Stimulated activated naive B cell treated with anti-CD40 and anti-IgM and Interleukin-4, amounts not matched to agents 10 μg/mL and 1 μg/mL and 100 μg/mL, for 72 hours (primary cell): ENCODE measurements at regions not wholly inside any gene's neighbourhood (a gene's known extent, or its start where the extent isn't known, plus 50 kb on each side); places are given as distances from the start of the nearest gene placed in this dataset.
A peak's percentile ranks its signal among the peaks of the same experiment; 100 is the strongest.

Experiments used
- ATAC-seq, 2 donors: fragments of 150-1000 bp; cut with Tn5 transposase; replicated peaks; 2 replicates each; pipeline ENCODE4 v1.10.0; 2021; ENCODE audit warnings: moderate library complexity in 1 of 2
- DNase-seq: peaks from one replicate; pipeline ENCODE4 v3.0.0; 2021
- H3K27ac Mint-ChIP-seq: one replicate; pipeline ENCODE4 v1.8.0; 2022; ENCODE audit warnings: mild to moderate bottlenecking, mixed read lengths
- H3K27me3 Mint-ChIP-seq, 2 donors: one replicate each; pipeline ENCODE4 v1.8.0; 2022; ENCODE audit warnings: mixed read lengths in 2 of 2
- H3K36me3 Mint-ChIP-seq, 2 donors: one replicate each; pipeline ENCODE4 v1.8.0; 2022; ENCODE audit warnings: mixed read lengths in 2 of 2, mild to moderate bottlenecking in 1 of 2
- H3K4me1 Mint-ChIP-seq, 2 donors: one replicate each; pipeline ENCODE4 v1.8.0; 2022; ENCODE audit warnings: mixed read lengths in 2 of 2, mild to moderate bottlenecking in 1 of 2
- H3K4me3 Mint-ChIP-seq, 2 donors: one replicate each; pipeline ENCODE4 v1.8.0; 2022; ENCODE audit warnings: mild to moderate bottlenecking in 2 of 2, mixed read lengths in 2 of 2, moderate library complexity in 1 of 2
- H3K9me3 Mint-ChIP-seq, 2 donors: one replicate each; pipeline ENCODE4 v1.8.0; 2022; ENCODE audit warnings: mixed read lengths in 2 of 2, mild to moderate bottlenecking in 1 of 2

GRCh38 chr21:31489014-31489413, 145.0 kb upstream of the TIAM1 start:
- H3K9me3 Mint-ChIP-seq = peaks cover 17 to 18% of the 10 kb centered on the region in 2 donors
- H3K4me1 Mint-ChIP-seq = no peaks in the 10 kb centered on the region
- no peaks in the 10 kb centered on the region for H3K27me3 Mint-ChIP-seq
- ATAC-seq = no peak
- H3K36me3 Mint-ChIP-seq = peaks cover 0 to 7% of the 10 kb centered on the region in 2 donors
- no peak overlapping the region for H3K4me3 Mint-ChIP-seq
- no peak overlapping the region for H3K27ac Mint-ChIP-seq
- no peak for DNase-seq

GRCh38 chr21:31484219-31484618, 140.2 kb upstream of the TIAM1 start:
- Mint-ChIP-seq H3K27ac (no peak overlapping the region), H3K36me3 (peaks cover 3 to 11% of the 10 kb centered on the region in 2 donors), H3K4me3 (no peak overlapping the region), H3K27me3 (no peaks in the 10 kb centered on the region), H3K9me3 (peaks cover 25 to 31% of the 10 kb centered on the region in 2 donors), H3K4me1 (no peaks in the 10 kb centered on the region)
- DNase-seq (no peak), ATAC-seq (no peak)

GRCh38 chr21:31483146-31483545, 139.1 kb upstream of the TIAM1 start:
- Mint-ChIP-seq H3K4me3 (no peak overlapping the region), H3K27me3 (no peaks in the 10 kb centered on the region), H3K36me3 (peaks cover 3 to 11% of the 10 kb centered on the region in 2 donors), H3K4me1 (no peaks in the 10 kb centered on the region), H3K9me3 (peaks cover 25 to 31% of the 10 kb centered on the region in 2 donors), H3K27ac (no peak overlapping the region)
- no peak for DNase-seq
- ATAC-seq = no peak

GRCh38 chr21:31482460-31482859, 138.4 kb upstream of the TIAM1 start:
- H3K27me3 Mint-ChIP-seq = no peaks in the 10 kb centered on the region
- H3K4me3 Mint-ChIP-seq = no peak overlapping the region
- peaks cover 25 to 31% of the 10 kb centered on the region in 2 donors for H3K9me3 Mint-ChIP-seq
- H3K27ac Mint-ChIP-seq = no peak overlapping the region
- peaks cover 3 to 11% of the 10 kb centered on the region in 2 donors for H3K36me3 Mint-ChIP-seq
- H3K4me1 Mint-ChIP-seq = no peaks in the 10 kb centered on the region
- DNase-seq = no peak
- ATAC-seq = no peak

GRCh38 chr21:31480228-31480627, 136.2 kb upstream of the TIAM1 start:
- no peak for DNase-seq
- Mint-ChIP-seq H3K4me3 (no peak overlapping the region), H3K9me3 (peaks cover 18 to 25% of the 10 kb centered on the region in 2 donors), H3K27me3 (no peaks in the 10 kb centered on the region), H3K27ac (no peak overlapping the region), H3K36me3 (peaks cover 3 to 10% of the 10 kb centered on the region in 2 donors), H3K4me1 (no peaks in the 10 kb centered on the region)
- ATAC-seq = no peak

- peaks cover 3 to 5% of the 10 kb centered on the region in 2 donors for H3K36me3 Mint-ChIP-seq
These were observed 135.7 kb upstream of the TIAM1 start for GRCh38 chr21:31479714-31480113.

GRCh38 chr21:31479222-31479621, 135.2 kb upstream of the TIAM1 start:
- no peak for ATAC-seq
- Mint-ChIP-seq H3K27me3 (no peaks in the 10 kb centered on the region), H3K4me3 (no peak overlapping the region), H3K9me3 (peaks cover 11 to 16% of the 10 kb centered on the region in 2 donors), H3K27ac (no peak overlapping the region), H3K4me1 (no peaks in the 10 kb centered on the region), H3K36me3 (peaks cover 3% of the 10 kb centered on the region in 2 donors)
- DNase-seq = no peak

More at GRCh38 chr21:31479714-31480113, 135.7 kb upstream of the TIAM1 start:
- no peaks in the 10 kb centered on the region for H3K4me1 Mint-ChIP-seq
- no peaks in the 10 kb centered on the region for H3K27me3 Mint-ChIP-seq
- H3K4me3 Mint-ChIP-seq = no peak overlapping the region
- peaks cover 13 to 19% of the 10 kb centered on the region in 2 donors for H3K9me3 Mint-ChIP-seq
- DNase-seq = no peak
- H3K27ac Mint-ChIP-seq = no peak overlapping the region
- ATAC-seq = no peak

- no peaks in the 10 kb centered on the region for H3K27me3 Mint-ChIP-seq
- no peak overlapping the region for H3K27ac Mint-ChIP-seq
- no peak overlapping the region for H3K4me3 Mint-ChIP-seq
- H3K36me3 Mint-ChIP-seq = peaks cover 3% of the 10 kb centered on the region in 2 donors
- DNase-seq = no peak
- ATAC-seq = no peak
- no peaks in the 10 kb centered on the region for H3K4me1 Mint-ChIP-seq
- H3K9me3 Mint-ChIP-seq = peaks cover 6 to 8% of the 10 kb centered on the region in 2 donors
These were observed 132.4 kb upstream of the TIAM1 start for GRCh38 chr21:31476263-31477022.

- H3K27ac Mint-ChIP-seq = no peak overlapping the region
- no peaks in the 10 kb centered on the region for H3K27me3 Mint-ChIP-seq
- no peaks in the 10 kb centered on the region for H3K36me3 Mint-ChIP-seq
- H3K4me1 Mint-ChIP-seq = no peaks in the 10 kb centered on the region
- H3K4me3 Mint-ChIP-seq = no peak overlapping the region
- H3K9me3 Mint-ChIP-seq = peaks cover 1 to 2% of the 10 kb centered on the region in 2 donors
- DNase-seq (no peak), ATAC-seq (no peak)
These were observed 131.2 kb upstream of the TIAM1 start for GRCh38 chr21:31475223-31475622.

GRCh38 chr21:31473685-31474345, 129.8 kb upstream of the TIAM1 start:
- Mint-ChIP-seq H3K27me3 (no peaks in the 10 kb centered on the region), H3K4me1 (no peaks in the 10 kb centered on the region), H3K36me3 (no peaks in the 10 kb centered on the region), H3K27ac (no peak overlapping the region), H3K9me3 (peaks cover 0 to 2% of the 10 kb centered on the region in 2 donors), H3K4me3 (no peak overlapping the region)
- DNase-seq = no peak
- no peak for ATAC-seq

- DNase-seq = no peak
- H3K4me1 Mint-ChIP-seq = no peaks in the 10 kb centered on the region
- no peaks in the 10 kb centered on the region for H3K36me3 Mint-ChIP-seq
- H3K27ac Mint-ChIP-seq = no peak overlapping the region
- ATAC-seq = no peak
- H3K4me3 Mint-ChIP-seq = no peak overlapping the region
- no peaks in the 10 kb centered on the region for H3K27me3 Mint-ChIP-seq
- H3K9me3 Mint-ChIP-seq = peaks cover 0 to 2% of the 10 kb centered on the region in 2 donors
These were observed 127.8 kb upstream of the TIAM1 start for GRCh38 chr21:31471865-31472264.

GRCh38 chr21:31470896-31471694, 127.0 kb upstream of the TIAM1 start:
- Mint-ChIP-seq H3K27ac (no peak overlapping the region), H3K9me3 (peaks cover 0 to 2% of the 10 kb centered on the region in 2 donors), H3K27me3 (no peaks in the 10 kb centered on the region), H3K4me1 (no peaks in the 10 kb centered on the region), H3K4me3 (no peak overlapping the region), H3K36me3 (no peaks in the 10 kb centered on the region)
- ATAC-seq (no peak), DNase-seq (no peak)

GRCh38 chr21:31460980-31461379, 116.9 kb upstream of the TIAM1 start:
- Mint-ChIP-seq H3K9me3 (peaks cover 2 to 3% of the 10 kb centered on the region in 2 donors), H3K27me3 (no peaks in the 10 kb centered on the region), H3K4me3 (no peak overlapping the region), H3K36me3 (no peaks in the 10 kb centered on the region), H3K27ac (no peak overlapping the region), H3K4me1 (peaks cover 0 to 14% of the 10 kb centered on the region in 2 donors)
- DNase-seq = no peak
- ATAC-seq = peak; percentile 55 to 64

GRCh38 chr21:31459457-31459856, 115.4 kb upstream of the TIAM1 start:
- H3K4me1 Mint-ChIP-seq = peaks cover 0 to 14% of the 10 kb centered on the region in 2 donors
- no peak overlapping the region for H3K27ac Mint-ChIP-seq
- H3K27me3 Mint-ChIP-seq = no peaks in the 10 kb centered on the region
- no peak overlapping the region for H3K4me3 Mint-ChIP-seq
- DNase-seq = no peak
- H3K9me3 Mint-ChIP-seq = peaks cover 2 to 3% of the 10 kb centered on the region in 2 donors
- H3K36me3 Mint-ChIP-seq = no peaks in the 10 kb centered on the region
- no peak for ATAC-seq
